ENCODE measurements at regions not wholly inside any gene's neighbourhood (a gene's known extent, or its start where the extent isn't known, plus 50 kb on each side); places are given as distances from the start of the nearest gene placed in this dataset.
"Not testable (repeated sequence)": the region's sequence is repeated elsewhere in the genome, so short reads cannot be mapped to it uniquely, and the experiment has no call there.

DNA sequence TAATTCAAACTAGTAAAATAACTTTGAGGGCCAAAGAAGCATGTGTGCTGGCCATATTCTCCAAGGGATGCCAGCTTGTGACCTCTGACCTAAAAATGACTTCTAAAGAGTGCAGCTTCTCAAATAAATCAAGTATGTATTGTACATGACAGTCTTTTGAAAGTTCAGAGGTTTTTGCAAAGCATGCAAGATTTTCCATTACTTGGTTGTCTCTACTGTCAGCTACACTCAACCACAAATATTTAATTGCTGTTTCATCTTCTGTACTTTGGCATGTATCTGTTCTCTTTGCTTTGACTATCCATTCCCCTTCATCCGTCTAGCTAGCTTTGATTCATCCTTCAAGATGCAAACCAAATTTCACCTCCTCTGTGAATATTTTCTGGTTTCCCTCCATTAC lies 121.9 kb upstream of the HS3ST2 start:
- Histone ChIP-seq H3K4me1 (ENCODE audit: control insufficient read depth in 2 of 2, insufficient read depth in 2 of 2, low read length in 1 of 2) (no peaks in the 10 kb centered on the region), H3K27me3 (ENCODE audit: control insufficient read depth in 1 of 2, insufficient read depth in 2 of 2, low read length in 2 of 2) (no peaks in the 10 kb centered on the region), H3K4me3 (ENCODE audit: low read depth in 1 of 2, low read length in 2 of 2) (no peak overlapping the region), H3K27ac (ENCODE audit: low read depth in 2 of 2, low read length in 1 of 2) (no peak overlapping the region), H3K36me3 (ENCODE audit: control insufficient read depth in 2 of 2, insufficient read depth in 2 of 2, low read length in 1 of 2) (no peaks in the 10 kb centered on the region), H3K9me3 (ENCODE audit: control insufficient read depth in 2 of 2, insufficient read depth in 1 of 2, low read depth in 1 of 2, low read length in 1 of 2) (no peaks in the 10 kb centered on the region)
- WGBS, 2 donors = 67 to 77% methylated on average over 1 of the region's 1 CpG

DNA sequence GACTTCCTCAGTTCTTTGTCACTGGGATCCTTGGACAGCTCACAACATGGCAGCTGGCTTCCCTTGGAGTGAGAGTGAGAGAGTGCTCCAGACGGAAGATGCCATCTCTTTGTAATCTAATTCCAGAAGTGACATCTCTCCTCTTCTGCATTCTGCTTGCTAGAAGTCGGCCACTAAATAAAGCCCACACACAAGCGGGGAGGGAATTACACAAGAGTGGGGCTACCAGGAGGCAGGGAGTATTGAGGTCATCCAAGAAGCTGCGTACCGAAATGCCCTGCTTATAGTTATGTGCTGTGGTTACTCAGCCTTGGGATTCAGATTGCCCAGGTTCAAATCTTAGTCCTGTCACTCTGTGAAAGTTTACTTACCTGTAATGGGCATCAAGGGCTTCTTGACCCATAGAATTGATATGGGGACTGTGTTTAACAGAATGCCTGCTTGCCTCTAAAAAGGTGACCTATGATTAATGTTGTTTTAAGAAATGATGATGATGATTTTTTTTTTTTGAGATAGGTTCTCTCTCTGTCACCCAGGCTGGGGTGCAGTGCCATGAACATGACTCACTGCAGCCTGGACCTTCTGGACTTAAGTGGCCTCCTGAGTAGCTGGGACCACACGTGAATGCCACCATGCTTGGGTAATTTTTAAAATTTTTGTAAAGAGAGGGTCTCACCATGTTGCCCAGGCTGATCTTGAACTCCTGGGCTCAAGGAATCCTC lies 120.9 kb upstream of the HS3ST2 start:
- no peaks in the 10 kb centered on the region for H3K9me3 ChIP-seq (ENCODE audit: control insufficient read depth in 2 of 2, insufficient read depth in 1 of 2, low read depth in 1 of 2, low read length in 1 of 2)
- H3K27ac ChIP-seq (ENCODE audit: low read depth in 2 of 2, low read length in 1 of 2) = no peak overlapping the region
- H3K36me3 ChIP-seq (ENCODE audit: control insufficient read depth in 2 of 2, insufficient read depth in 2 of 2, low read length in 1 of 2) = no peaks in the 10 kb centered on the region
- no peaks in the 10 kb centered on the region for H3K27me3 ChIP-seq (ENCODE audit: control insufficient read depth in 1 of 2, insufficient read depth in 2 of 2, low read length in 2 of 2)
- no peak overlapping the region for H3K4me3 ChIP-seq (ENCODE audit: low read depth in 1 of 2, low read length in 2 of 2)
- no peaks in the 10 kb centered on the region for H3K4me1 ChIP-seq (ENCODE audit: control insufficient read depth in 2 of 2, insufficient read depth in 2 of 2, low read length in 1 of 2)
- WGBS, 2 donors = 78 to 79% methylated on average over 6 of the region's 6 CpGs

DNA sequence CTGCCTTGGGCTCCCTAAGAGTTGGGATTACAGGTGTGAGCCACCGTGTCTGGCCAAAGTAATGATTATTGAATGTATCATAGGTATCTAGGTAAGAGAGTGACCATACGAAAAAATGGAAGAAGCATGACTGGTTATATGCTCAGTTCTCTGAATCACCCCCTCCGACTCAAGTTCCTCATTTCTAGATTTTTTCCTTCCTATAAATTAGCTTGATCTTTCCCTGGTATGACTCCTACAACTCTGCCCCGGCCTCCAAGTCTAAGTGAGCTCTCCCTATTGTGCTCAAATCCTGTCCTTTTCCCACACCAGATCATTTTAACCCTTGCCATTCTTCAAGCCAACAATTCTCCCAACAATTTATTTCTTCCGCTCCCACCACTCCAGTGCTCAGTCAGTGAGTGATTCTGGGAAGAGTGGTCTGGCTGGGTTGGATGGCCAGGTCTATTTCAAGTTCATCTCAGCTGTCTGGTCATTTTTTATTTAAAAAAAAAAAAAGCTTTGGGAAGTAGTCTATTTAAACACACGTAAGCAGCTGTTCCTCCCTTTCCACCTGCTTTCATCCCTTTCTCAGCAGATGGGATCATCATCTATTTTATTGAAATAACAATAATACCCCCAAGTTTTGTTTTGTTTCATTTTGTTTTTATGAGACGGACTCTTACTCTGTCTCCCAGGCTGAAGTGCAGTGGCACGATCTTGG lies 120.2 kb upstream of the HS3ST2 start:
- Histone ChIP-seq H3K9me3 (ENCODE audit: control insufficient read depth in 2 of 2, insufficient read depth in 1 of 2, low read depth in 1 of 2, low read length in 1 of 2) (no peaks in the 10 kb centered on the region), H3K27ac (ENCODE audit: low read depth in 2 of 2, low read length in 1 of 2) (peak overlapping the region in 1 of 2 donors; percentile 1), H3K27me3 (ENCODE audit: control insufficient read depth in 1 of 2, insufficient read depth in 2 of 2, low read length in 2 of 2) (no peaks in the 10 kb centered on the region), H3K4me1 (ENCODE audit: control insufficient read depth in 2 of 2, insufficient read depth in 2 of 2, low read length in 1 of 2) (no peaks in the 10 kb centered on the region), H3K36me3 (ENCODE audit: control insufficient read depth in 2 of 2, insufficient read depth in 2 of 2, low read length in 1 of 2) (no peaks in the 10 kb centered on the region), H3K4me3 (ENCODE audit: low read depth in 1 of 2, low read length in 2 of 2) (no peak overlapping the region)
- WGBS, 2 donors = 76% methylated on average over 8 of the region's 8 CpGs

GRCh38 chr16:22694887-22695382 lies 119.0 kb upstream of the HS3ST2 start:
- H3K27ac ChIP-seq (ENCODE audit: low read depth in 2 of 2, low read length in 1 of 2) = peak overlapping the region in 1 of 2 donors; percentile 24
- H3K36me3 ChIP-seq (ENCODE audit: control insufficient read depth in 2 of 2, insufficient read depth in 2 of 2, low read length in 1 of 2) = no peaks in the 10 kb centered on the region
- no peak overlapping the region for H3K4me3 ChIP-seq (ENCODE audit: low read depth in 1 of 2, low read length in 2 of 2)
- no peaks in the 10 kb centered on the region for H3K9me3 ChIP-seq (ENCODE audit: control insufficient read depth in 2 of 2, insufficient read depth in 1 of 2, low read depth in 1 of 2, low read length in 1 of 2)
- H3K27me3 ChIP-seq (ENCODE audit: control insufficient read depth in 1 of 2, insufficient read depth in 2 of 2, low read length in 2 of 2) = no peaks in the 10 kb centered on the region
- 59 to 60% methylated on average over 6 of the region's 6 CpGs for WGBS, 2 donors
- no peaks in the 10 kb centered on the region for H3K4me1 ChIP-seq (ENCODE audit: control insufficient read depth in 2 of 2, insufficient read depth in 2 of 2, low read length in 1 of 2)

GRCh38 chr16:22695773-22696172 lies 118.2 kb upstream of the HS3ST2 start:
- WGBS, 2 donors = 94 to 95% methylated on average over 7 of the region's 7 CpGs
- not testable (repeated sequence) for H3K9me3 ChIP-seq (ENCODE audit: control insufficient read depth in 2 of 2, insufficient read depth in 1 of 2, low read depth in 1 of 2, low read length in 1 of 2); H3K27ac ChIP-seq (ENCODE audit: low read depth in 2 of 2, low read length in 1 of 2); H3K4me1 ChIP-seq (ENCODE audit: control insufficient read depth in 2 of 2, insufficient read depth in 2 of 2, low read length in 1 of 2); H3K4me3 ChIP-seq (ENCODE audit: low read depth in 1 of 2, low read length in 2 of 2); H3K36me3 ChIP-seq (ENCODE audit: control insufficient read depth in 2 of 2, insufficient read depth in 2 of 2, low read length in 1 of 2); H3K27me3 ChIP-seq (ENCODE audit: control insufficient read depth in 1 of 2, insufficient read depth in 2 of 2, low read length in 2 of 2)

DNA sequence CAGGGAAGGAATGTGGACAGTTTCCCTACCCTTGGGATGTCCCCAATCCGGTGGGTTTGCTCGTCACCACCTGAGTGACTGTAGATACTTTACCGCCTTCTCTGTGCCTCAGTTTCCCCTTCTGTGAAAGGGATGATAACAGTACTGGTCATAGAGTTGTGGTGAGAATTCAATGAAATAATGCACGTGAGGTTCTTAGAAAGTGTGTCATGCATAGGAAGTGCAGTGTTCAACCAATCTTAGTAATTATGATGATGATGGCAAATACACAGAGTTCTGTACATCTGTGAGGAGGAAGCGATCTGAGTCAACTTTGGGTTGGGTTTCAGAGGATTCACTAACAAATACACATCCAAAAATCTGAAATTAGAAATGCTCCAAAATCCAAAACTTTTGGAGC lies 114.6 kb upstream of the HS3ST2 start:
- Histone ChIP-seq H3K4me1 (ENCODE audit: control insufficient read depth in 2 of 2, insufficient read depth in 2 of 2, low read length in 1 of 2) (no peaks in the 10 kb centered on the region), H3K4me3 (ENCODE audit: low read depth in 1 of 2, low read length in 2 of 2) (no peak overlapping the region), H3K9me3 (ENCODE audit: control insufficient read depth in 2 of 2, insufficient read depth in 1 of 2, low read depth in 1 of 2, low read length in 1 of 2) (no peaks in the 10 kb centered on the region), H3K36me3 (ENCODE audit: control insufficient read depth in 2 of 2, insufficient read depth in 2 of 2, low read length in 1 of 2) (no peaks in the 10 kb centered on the region), H3K27me3 (ENCODE audit: control insufficient read depth in 1 of 2, insufficient read depth in 2 of 2, low read length in 2 of 2) (no peaks in the 10 kb centered on the region), H3K27ac (ENCODE audit: low read depth in 2 of 2, low read length in 1 of 2) (no peak overlapping the region)
- 90 to 91% methylated on average over 5 of the region's 5 CpGs for WGBS, 2 donors

DNA sequence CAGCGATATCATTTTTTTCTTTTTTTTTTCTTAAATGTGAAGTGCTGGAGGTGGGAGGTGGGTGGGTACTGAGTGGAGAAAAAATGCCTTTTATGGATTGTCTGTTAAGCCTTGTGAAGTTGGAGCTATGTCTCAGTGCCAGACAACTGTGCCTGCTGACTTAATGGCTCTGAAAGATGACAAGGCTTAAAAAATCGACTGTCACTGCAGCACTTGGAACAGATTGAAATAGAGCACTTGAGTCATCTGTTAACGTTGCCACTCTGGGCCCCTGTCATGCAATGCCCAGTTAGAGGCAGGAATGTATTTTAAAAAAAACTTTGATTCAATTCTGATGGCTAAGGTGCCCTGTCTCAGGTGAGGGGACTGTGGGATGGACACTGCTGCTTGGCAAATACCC lies 108.2 kb upstream of the HS3ST2 start:
- WGBS, 2 donors = 56% methylated on average over 3 of the region's 3 CpGs
- no peak overlapping the region for H3K4me3 ChIP-seq (ENCODE audit: low read depth in 1 of 2, low read length in 2 of 2)
- no peaks in the 10 kb centered on the region for H3K27me3 ChIP-seq (ENCODE audit: control insufficient read depth in 1 of 2, insufficient read depth in 2 of 2, low read length in 2 of 2)

DNA sequence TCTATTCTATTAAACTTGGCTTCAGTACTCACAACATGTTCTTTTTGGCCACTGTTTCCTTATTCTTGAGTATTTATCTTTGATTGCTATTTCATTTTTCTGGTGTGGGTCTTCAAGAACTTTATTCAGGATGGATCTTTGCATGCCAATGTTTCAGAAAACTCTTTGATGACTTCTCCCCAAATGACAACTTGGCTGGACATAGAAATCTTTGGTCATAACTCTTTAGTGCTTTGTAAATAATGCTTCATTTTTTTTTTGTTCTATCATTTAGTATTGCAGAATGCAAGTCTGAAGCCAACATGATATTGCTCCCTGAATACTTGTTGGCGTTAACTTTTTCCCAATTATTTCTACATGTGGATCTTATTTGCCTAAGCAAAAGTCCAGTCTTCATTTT lies 103.6 kb upstream of the HS3ST2 start:
- no peaks in the 10 kb centered on the region for H3K36me3 ChIP-seq (ENCODE audit: control insufficient read depth in 2 of 2, insufficient read depth in 2 of 2, low read length in 1 of 2)
- H3K4me3 ChIP-seq (ENCODE audit: low read depth in 1 of 2, low read length in 2 of 2) = no peak overlapping the region
- 78 to 87% methylated on average over 1 of the region's 1 CpG for WGBS, 2 donors
- H3K27me3 ChIP-seq (ENCODE audit: control insufficient read depth in 1 of 2, insufficient read depth in 2 of 2, low read length in 2 of 2) = no peaks in the 10 kb centered on the region
- no peak overlapping the region for H3K27ac ChIP-seq (ENCODE audit: low read depth in 2 of 2, low read length in 1 of 2)
- no peaks in the 10 kb centered on the region for H3K4me1 ChIP-seq (ENCODE audit: control insufficient read depth in 2 of 2, insufficient read depth in 2 of 2, low read length in 1 of 2)
- H3K9me3 ChIP-seq (ENCODE audit: control insufficient read depth in 2 of 2, insufficient read depth in 1 of 2, low read depth in 1 of 2, low read length in 1 of 2) = peaks cover 4 to 7% of the 10 kb centered on the region in 2 donors

More for the DNA sequence above, 108.2 kb upstream of the HS3ST2 start:
- no peaks in the 10 kb centered on the region for H3K9me3 ChIP-seq (ENCODE audit: control insufficient read depth in 2 of 2, insufficient read depth in 1 of 2, low read depth in 1 of 2, low read length in 1 of 2)
- H3K4me1 ChIP-seq (ENCODE audit: control insufficient read depth in 2 of 2, insufficient read depth in 2 of 2, low read length in 1 of 2) = no peaks in the 10 kb centered on the region
- no peaks in the 10 kb centered on the region for H3K36me3 ChIP-seq (ENCODE audit: control insufficient read depth in 2 of 2, insufficient read depth in 2 of 2, low read length in 1 of 2)
- H3K27ac ChIP-seq (ENCODE audit: low read depth in 2 of 2, low read length in 1 of 2) = no peak overlapping the region

DNA sequence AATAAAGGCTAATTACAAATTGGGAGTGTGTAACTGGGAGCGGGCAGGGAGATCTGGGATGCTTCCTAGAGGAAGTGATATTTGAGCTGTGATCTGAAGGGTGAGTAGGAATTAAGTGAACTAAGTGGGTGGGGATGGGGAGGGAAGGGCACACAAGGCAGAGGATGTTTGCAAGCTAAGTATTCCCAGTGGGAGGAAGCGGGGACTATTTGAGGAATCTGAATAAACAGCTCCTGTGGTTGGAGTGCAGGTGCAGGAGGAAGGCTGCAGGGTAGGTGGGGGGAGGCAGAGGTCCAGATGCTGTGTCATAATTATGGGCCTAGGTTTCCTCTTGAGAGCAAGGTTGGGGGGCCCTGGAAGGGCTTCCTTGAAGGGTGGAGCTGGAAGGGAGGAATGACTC lies 102.1 kb upstream of the HS3ST2 start:
- peaks cover 4 to 7% of the 10 kb centered on the region in 2 donors for H3K9me3 ChIP-seq (ENCODE audit: control insufficient read depth in 2 of 2, insufficient read depth in 1 of 2, low read depth in 1 of 2, low read length in 1 of 2)
- no peak overlapping the region for H3K27ac ChIP-seq (ENCODE audit: low read depth in 2 of 2, low read length in 1 of 2)
- no peaks in the 10 kb centered on the region for H3K4me1 ChIP-seq (ENCODE audit: control insufficient read depth in 2 of 2, insufficient read depth in 2 of 2, low read length in 1 of 2)
- no peak overlapping the region for H3K4me3 ChIP-seq (ENCODE audit: low read depth in 1 of 2, low read length in 2 of 2)
- H3K27me3 ChIP-seq (ENCODE audit: control insufficient read depth in 1 of 2, insufficient read depth in 2 of 2, low read length in 2 of 2) = no peaks in the 10 kb centered on the region
- 87 to 88% methylated on average over 2 of the region's 2 CpGs for WGBS, 2 donors
- no peaks in the 10 kb centered on the region for H3K36me3 ChIP-seq (ENCODE audit: control insufficient read depth in 2 of 2, insufficient read depth in 2 of 2, low read length in 1 of 2)

- H3K27ac ChIP-seq (ENCODE audit: low read depth in 2 of 2, low read length in 1 of 2) = no peak overlapping the region
- H3K4me3 ChIP-seq (ENCODE audit: low read depth in 1 of 2, low read length in 2 of 2) = no peak overlapping the region
- H3K36me3 ChIP-seq (ENCODE audit: control insufficient read depth in 2 of 2, insufficient read depth in 2 of 2, low read length in 1 of 2) = no peaks in the 10 kb centered on the region
- WGBS, 2 donors = 84 to 88% methylated on average over 5 of the region's 5 CpGs
- no peaks in the 10 kb centered on the region for H3K4me1 ChIP-seq (ENCODE audit: control insufficient read depth in 2 of 2, insufficient read depth in 2 of 2, low read length in 1 of 2)
- peaks cover 4 to 7% of the 10 kb centered on the region in 2 donors for H3K9me3 ChIP-seq (ENCODE audit: control insufficient read depth in 2 of 2, insufficient read depth in 1 of 2, low read depth in 1 of 2, low read length in 1 of 2)
- no peaks in the 10 kb centered on the region for H3K27me3 ChIP-seq (ENCODE audit: control insufficient read depth in 1 of 2, insufficient read depth in 2 of 2, low read length in 2 of 2)
These were observed 101.5 kb upstream of the HS3ST2 start for GRCh38 chr16:22712471-22712870.
